CD4-positive, alpha-beta T cell treated with Interleukin-1 beta for 1 hour (primary cell): ENCODE measurements at regions not wholly inside any gene's neighbourhood (a gene's known extent, or its start where the extent isn't known, plus 50 kb on each side); places are given as distances from the start of the nearest gene placed in this dataset.

Experiments used
- DNase-seq, 2 donors: peaks; one replicate each; pipeline ENCODE4 v3.0.0-alpha.2; 2020 to 2022

DNA sequence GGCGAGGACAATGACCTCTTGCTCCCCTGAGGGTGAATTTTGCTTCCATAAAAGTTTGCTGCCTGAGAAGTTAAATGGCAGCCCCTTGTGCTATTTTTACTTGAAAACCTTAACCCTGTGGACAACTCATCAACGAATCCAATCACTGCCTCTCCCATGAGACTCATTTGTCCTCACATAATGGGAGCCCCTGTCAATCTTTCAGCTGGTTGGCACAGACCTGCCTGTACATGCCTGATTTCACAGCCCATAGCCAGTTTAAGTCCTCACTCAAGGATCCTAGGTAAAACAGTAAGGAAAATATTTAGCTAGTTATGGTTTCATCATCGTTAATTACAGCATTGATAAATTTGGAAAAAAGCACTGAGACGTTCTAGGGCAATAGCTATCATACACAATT lies 207.4 kb downstream of the NHLRC3 start:
- no peak for DNase-seq

- no peak for DNase-seq
Measured at GRCh38 chr13:39249982-39250381, 211.7 kb downstream of the NHLRC3 start.

GRCh38 chr13:39250440-39250839 lies 212.2 kb downstream of the NHLRC3 start:
- no peak for DNase-seq

DNA sequence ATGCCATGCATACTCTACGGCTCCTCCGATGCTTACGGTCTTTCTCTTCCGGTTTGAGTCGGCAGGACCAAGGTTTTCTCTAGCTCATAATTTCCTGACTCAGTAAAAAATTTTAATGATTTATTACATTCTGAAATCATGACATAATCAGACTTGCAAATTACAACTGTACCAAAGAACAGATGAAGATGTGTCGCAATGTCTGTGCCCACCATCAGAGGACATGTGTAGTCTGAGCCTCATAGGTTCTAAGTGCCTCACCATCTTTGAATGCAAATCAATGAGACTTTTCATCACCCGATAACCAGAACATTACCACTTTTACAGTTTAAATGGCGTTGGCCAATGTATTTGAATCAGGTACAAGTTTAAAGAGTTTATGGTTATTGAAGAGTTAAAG lies 213.1 kb downstream of the NHLRC3 start:
- DNase-seq: no peak

DNA sequence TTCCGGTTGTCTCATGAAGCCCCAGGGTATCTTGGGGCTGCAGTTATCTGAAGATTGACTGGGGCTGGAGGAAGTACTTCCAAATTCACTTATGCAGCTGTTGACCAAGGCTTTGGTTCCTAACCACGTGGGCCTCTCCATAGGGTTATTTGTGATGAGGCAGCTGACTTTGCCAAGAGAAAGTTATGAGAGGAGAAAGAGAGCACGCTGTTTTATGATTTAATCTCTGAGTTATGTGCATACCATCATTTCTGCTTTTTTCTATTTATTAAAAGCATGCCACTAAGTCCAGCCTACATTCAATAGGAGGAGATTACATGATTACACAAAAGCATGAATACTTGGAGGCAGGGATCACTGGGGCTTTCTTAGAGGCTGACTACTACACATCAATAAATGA lies 215.5 kb downstream of the NHLRC3 start:
- DNase-seq: no peak

DNA sequence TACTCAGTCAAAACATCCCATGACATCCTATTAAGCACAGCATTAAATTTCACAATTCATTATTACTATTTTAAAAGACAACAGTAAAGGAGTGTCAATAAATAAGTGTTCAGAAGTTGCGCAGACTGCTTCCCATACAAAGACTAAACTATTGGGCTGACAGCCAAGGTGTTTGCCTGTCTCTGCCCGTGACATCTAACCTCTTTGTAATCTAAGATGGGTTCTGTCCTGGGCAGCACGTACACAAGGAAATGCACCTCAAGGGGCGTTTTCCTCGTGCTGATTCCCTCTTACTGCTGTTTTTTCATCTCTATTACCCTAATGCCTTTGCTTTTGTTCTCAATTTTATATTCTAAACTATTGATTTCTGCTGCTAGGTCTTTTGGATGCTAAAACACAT lies 216.3 kb downstream of the NHLRC3 start:
- DNase-seq: no peak

DNA sequence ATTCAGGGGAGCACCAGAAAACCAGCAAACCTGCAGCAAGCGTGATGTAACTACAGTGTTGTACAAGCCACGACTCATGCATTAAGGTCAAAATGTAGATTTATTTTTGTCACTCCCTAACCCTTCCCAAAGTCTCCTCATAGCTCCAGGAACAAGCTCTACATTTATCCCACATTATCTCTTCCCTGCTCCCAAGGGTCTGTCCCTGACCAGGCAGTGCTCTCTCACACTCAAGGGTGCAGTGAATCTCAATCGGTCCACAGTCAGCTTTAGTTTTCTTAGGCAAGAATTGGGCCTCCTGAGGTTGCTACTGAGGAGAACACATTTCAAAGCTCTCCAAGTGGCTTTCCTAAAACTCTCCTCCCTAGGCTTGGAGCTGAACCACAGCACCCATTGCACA lies 219.4 kb downstream of the NHLRC3 start:
- DNase-seq: no peak

GRCh38 chr13:39259371-39260140 lies 221.3 kb downstream of the NHLRC3 start:
- no peak for DNase-seq

GRCh38 chr13:39263033-39263432 lies 224.8 kb downstream of the NHLRC3 start:
- peak in 1 of 2 donors; percentile 18 for DNase-seq

GRCh38 chr13:39263531-39263930 lies 225.3 kb downstream of the NHLRC3 start:
- no peak for DNase-seq

DNA sequence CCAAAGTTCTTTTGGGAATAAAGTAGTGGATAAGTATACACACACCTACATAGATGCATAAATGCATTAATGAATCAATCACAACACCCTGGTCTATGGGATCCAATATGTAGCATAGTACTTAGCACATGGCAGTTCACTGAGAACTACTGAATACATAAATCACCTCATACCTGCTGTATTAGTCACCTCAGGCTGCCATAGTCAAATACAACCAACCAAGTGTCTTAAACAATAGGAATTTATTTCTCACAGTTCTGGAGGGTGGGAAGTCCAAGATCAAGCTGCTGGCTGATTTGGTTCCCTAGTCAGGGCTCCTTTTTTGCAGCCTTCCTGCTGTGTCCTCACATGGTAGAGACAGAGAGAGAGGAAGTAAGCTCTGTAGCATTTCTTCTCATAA lies 228.2 kb downstream of the NHLRC3 start:
- no peak for DNase-seq

DNA sequence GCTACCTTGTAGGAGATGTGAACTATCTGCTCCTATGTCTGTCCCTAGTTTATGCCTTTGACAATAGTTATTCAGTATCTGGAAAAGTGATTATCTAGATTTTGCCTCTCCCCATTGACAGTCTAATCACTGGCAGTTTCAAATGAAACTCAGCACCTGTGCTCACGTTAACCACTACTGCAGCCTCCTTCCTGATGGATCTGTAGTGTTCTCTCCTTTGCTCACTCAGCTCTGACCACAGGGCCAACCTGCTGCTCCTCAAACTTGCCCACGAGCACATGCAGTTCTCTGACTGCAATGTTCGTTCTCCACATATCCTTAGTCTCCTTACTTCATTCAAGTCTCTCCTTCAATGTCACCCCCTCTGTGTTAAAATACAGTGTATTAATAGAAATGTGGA lies 230.1 kb downstream of the NHLRC3 start:
- no peak for DNase-seq

GRCh38 chr13:39269004-39269403 lies 230.7 kb downstream of the NHLRC3 start:
- no peak for DNase-seq

GRCh38 chr13:39269411-39269810 lies 231.2 kb downstream of the NHLRC3 start:
- no peak for DNase-seq

- no peak for DNase-seq
Measured at GRCh38 chr13:39272994-39273393, 234.7 kb downstream of the NHLRC3 start.

GRCh38 chr13:39273953-39274738 lies 235.9 kb downstream of the NHLRC3 start:
- no peak for DNase-seq

- no peak for DNase-seq
Measured at GRCh38 chr13:39274739-39275325, 236.6 kb downstream of the NHLRC3 start.

DNA sequence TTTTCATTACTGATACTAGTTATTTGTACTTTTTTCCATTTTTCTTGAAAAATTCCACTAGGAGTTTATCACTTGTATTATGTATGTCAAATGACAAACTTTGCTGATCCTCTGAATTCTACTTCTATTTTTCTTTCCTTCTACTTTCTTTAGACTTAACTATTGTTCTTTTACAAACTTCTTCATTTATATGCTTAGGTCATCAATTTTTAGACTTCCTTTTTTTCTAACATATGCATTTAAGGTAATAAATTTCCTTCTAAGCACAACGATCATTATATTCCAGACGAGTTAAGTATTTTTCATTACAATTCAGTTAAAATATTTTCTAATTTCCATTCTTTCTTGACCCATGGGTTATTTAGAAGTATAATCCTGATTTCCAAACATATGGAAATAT lies 240.8 kb downstream of the NHLRC3 start:
- DNase-seq: no peak

DNA sequence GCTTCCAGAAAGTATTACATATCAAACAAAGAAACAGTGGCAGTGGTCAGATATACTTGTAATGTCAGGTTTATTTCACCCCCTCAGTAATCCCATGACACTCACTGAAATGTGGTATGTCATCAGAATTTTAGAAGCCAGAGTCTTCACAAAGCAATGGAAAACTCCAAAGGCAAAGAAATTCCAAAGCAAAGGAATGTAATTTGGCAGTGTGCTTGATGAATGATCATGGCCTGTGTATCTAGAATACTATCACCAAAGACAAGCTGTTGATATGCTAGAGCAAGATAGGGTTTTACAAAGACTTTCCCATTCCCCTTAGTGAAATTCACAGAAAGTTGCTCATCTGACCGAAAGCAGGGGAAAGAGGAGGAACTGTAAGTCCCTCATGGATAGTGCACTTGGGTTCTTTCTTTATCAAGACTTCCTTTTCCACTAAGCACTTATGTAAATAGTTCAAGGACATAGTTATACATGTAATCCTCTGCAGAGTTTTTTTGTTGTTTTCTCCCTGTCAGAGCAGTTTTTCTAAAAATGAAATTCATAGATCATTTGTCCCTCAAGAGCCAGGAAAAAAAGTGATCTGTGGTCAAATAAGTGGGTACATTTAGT lies 243.4 kb downstream of the NHLRC3 start:
- DNase-seq: no peak

DNA sequence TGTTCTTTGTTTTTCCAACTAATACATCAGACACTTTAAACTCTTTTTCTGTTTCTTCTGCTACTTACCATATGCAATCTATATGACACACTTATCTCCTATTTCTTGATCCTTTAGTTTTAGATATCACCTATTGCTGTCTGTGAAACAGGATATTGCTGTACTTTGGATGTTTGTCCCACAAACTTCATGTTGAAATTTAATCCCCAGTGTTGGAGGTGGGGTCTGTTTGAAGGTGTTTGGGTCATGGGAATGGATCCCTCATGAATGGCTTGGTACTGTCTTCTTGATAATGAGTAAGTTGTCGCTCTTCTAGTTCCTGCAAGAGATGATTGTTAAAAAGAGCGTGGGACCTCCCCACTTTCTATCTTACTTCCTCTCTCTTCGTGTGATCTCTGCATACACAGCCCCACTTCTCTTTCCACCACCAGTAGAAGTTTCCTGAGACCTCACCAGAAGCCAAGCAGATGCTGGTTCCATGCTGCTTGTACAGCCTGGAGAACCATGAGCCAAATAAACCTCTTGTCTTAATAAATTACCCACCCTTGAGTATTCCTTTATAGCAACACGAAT lies 244.2 kb downstream of the NHLRC3 start:
- DNase-seq: no peak

DNA sequence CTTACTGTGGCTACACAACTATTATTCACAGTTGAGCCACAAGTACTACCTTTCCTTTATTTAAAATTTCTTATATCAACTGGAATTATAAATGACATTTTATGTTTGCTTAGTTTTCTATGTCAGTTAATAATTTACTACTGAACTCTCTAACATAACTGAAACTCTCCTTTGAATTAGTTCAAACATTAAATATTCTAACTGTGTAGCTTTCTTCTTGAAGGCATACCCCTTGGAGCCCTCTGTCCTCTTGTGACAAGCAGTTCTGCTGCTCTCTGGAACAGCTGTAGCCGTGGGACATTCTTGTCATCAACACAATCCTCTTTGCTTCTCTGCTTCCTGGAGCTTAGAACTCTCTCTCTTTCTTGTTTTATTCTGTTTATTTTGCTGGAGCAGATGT lies 244.8 kb downstream of the NHLRC3 start:
- DNase-seq: no peak

- no peak for DNase-seq
Measured at GRCh38 chr13:39284801-39285388, 246.6 kb downstream of the NHLRC3 start.
